Endothelial cell of umbilical vein (primary cell): ENCODE measurements at regions not wholly inside any gene's neighbourhood (a gene's known extent, or its start where the extent isn't known, plus 50 kb on each side); places are given as distances from the start of the nearest gene placed in this dataset.

Source experiments
- BruUV-seq: library from RNA; stranded (reverse); fragments of 400-500 nt; replicated peaks from 2 replicates; lab custom pipeline; 2021; lab: Mats Ljungman, UMichigan
- CTCF ChIA-PET: fragments of 300-600, 350-600 bp; sonication (Branson Sonifier 250); formaldehyde crosslinking; loops from one replicate; lab custom pipeline; 2021; ENCODE audit warnings: antibody characterized with exemption, inconsistent platforms; lab: Charles Lee
- POLR2A ChIA-PET: fragments of 300-600, 350-600 bp; sonication (Branson Sonifier 250); formaldehyde crosslinking; loops from one replicate; lab custom pipeline; 2021; ENCODE audit warnings: antibody characterized with exemption, inconsistent platforms; lab: Charles Lee
- DNase-seq: peaks from one replicate; pipeline ENCODE4 v3.0.0-alpha.2; 2011; ENCODE audit warnings: low read depth, low spot score
- FAIRE-seq: peaks from 2 replicates; lab custom pipeline; 2011; peaks lifted over from hg19 to GRCh38; lab: Jason Lieb, UNC
- H2AFZ ChIP-seq: 2 replicates; pipeline ENCODE4 v1.6.0; 2012; ENCODE audit warnings: low read depth, low read length, control low read depth, inconsistent platforms
- H3K27ac ChIP-seq: 2 replicates; pipeline ENCODE4 v1.5.1; 2011; ENCODE audit warnings: low read depth, mild to moderate bottlenecking, control low read depth, low read length, moderate library complexity; ENCODE audit not compliant: insufficient read depth
- H3K27me3 ChIP-seq, 2 experiments: 2 replicates each; pipeline versions ENCODE4 v1.6.0 to v1.6.1; 2011; ENCODE audit warnings: low read length in 2 of 2, mixed read lengths in 1 of 2; ENCODE audit not compliant: control insufficient read depth in 2 of 2, insufficient read depth in 2 of 2
- H3K36me3 ChIP-seq, 2 experiments: 2 replicates in 1 of 2; 3 replicates in 1 of 2; pipeline ENCODE4 v1.5.1; 2011; ENCODE audit warnings: low read length in 2 of 2, mild to moderate bottlenecking in 1 of 2, moderate library complexity in 1 of 2; ENCODE audit not compliant: control insufficient read depth in 2 of 2, insufficient read depth in 2 of 2; ENCODE audit errors: extremely low read depth in 1 of 2
- H3K4me1 ChIP-seq: 3 replicates; pipeline ENCODE4 v1.5.1; 2011; ENCODE audit warnings: mild to moderate bottlenecking, low read length; ENCODE audit not compliant: control insufficient read depth, insufficient read depth; ENCODE audit errors: extremely low read depth
- H3K4me2 ChIP-seq: 2 replicates; pipeline ENCODE4 v1.6.1; 2011; ENCODE audit warnings: low read length, control low read depth, mixed read lengths; ENCODE audit not compliant: insufficient read depth
- H3K4me3 ChIP-seq, 3 experiments: fragments of 200-600 bp in 1 of 3; sonication (generic), shearing (Covaris generic) in 1 of 3; replicated peaks in 1 of 3; 2 replicates each; pipeline ENCODE4 v1.5.1; 2011 to 2016; ENCODE audit warnings: control low read depth in 3 of 3, low read length in 3 of 3, mild to moderate bottlenecking in 2 of 3, inconsistent platforms in 1 of 3, low read depth in 1 of 3, moderate library complexity in 1 of 3; ENCODE audit not compliant: insufficient read depth in 1 of 3
- H3K79me2 ChIP-seq: 2 replicates; pipeline ENCODE4 v1.6.0; 2012; ENCODE audit warnings: low read length, inconsistent platforms; ENCODE audit not compliant: control insufficient read depth, insufficient read depth
- H3K9ac ChIP-seq: replicated peaks from 2 replicates; pipeline ENCODE3; 2011; ENCODE audit warnings: low read length, control low read depth; ENCODE audit not compliant: insufficient read depth; ENCODE audit errors: extremely low read depth
- H3K9me1 ChIP-seq: replicated peaks from 3 replicates; pipeline ENCODE4 v1.6.0; 2011; ENCODE audit warnings: mild to moderate bottlenecking, low read length; ENCODE audit not compliant: control insufficient read depth, insufficient read depth; ENCODE audit errors: extremely low read depth
- H3K9me3 ChIP-seq: replicated peaks from 2 replicates; pipeline ENCODE4 v1.5.1; 2012; ENCODE audit warnings: low read length, inconsistent platforms; ENCODE audit not compliant: control insufficient read depth, insufficient read depth
- H4K20me1 ChIP-seq: replicated peaks from 2 replicates; pipeline ENCODE3; 2011; ENCODE audit warnings: mild to moderate bottlenecking, low read length; ENCODE audit not compliant: control insufficient read depth, insufficient read depth; ENCODE audit errors: extremely low read depth
- CTCF ChIP-seq, 2 donors: IDR thresholded peaks; 1 replicate in 1 of 2; 2 replicates in 1 of 2; pipeline ENCODE4 v1.5.1; 2011; ENCODE audit warnings: low read length in 2 of 2, mild to moderate bottlenecking in 2 of 2, moderate library complexity in 2 of 2, control low read depth in 1 of 2, inconsistent platforms in 1 of 2, low read depth in 1 of 2; ENCODE audit not compliant: insufficient read depth in 1 of 2; ENCODE audit errors: extremely low read depth in 1 of 2
- EZH2 ChIP-seq: IDR thresholded peaks from 2 replicates; pipeline ENCODE4 v1.6.1; 2012; ENCODE audit warnings: borderline replicate concordance, low read depth, mild to moderate bottlenecking, moderate library complexity, low read length, inconsistent platforms; ENCODE audit not compliant: severe bottlenecking
- FOS ChIP-seq: IDR thresholded peaks from 2 replicates; pipeline ENCODE4 v1.6.1; 2011; ENCODE audit warnings: mild to moderate bottlenecking, low read length, moderate library complexity, borderline replicate concordance; ENCODE audit not compliant: insufficient read depth
- GATA2 ChIP-seq: IDR thresholded peaks from 2 replicates; pipeline ENCODE4 v1.7.0; 2011; ENCODE audit warnings: low read depth, mild to moderate bottlenecking, moderate library complexity, mixed read lengths, low read length; ENCODE audit not compliant: insufficient read length, insufficient read depth
- JUN ChIP-seq: IDR thresholded peaks from 2 replicates; pipeline ENCODE4 v1.6.1; 2011; ENCODE audit warnings: borderline replicate concordance, low read depth; ENCODE audit not compliant: insufficient read length, insufficient read depth
- MAX ChIP-seq: IDR thresholded peaks from 2 replicates; pipeline ENCODE4 v1.6.1; 2011; ENCODE audit not compliant: insufficient read depth, insufficient read length
- MYC ChIP-seq: IDR thresholded peaks from one replicate; pipeline ENCODE4 v1.6.1; 2011; ENCODE audit warnings: mild to moderate bottlenecking, low read depth, low read length
- POLR2A ChIP-seq: IDR thresholded peaks from 2 replicates; pipeline ENCODE4 v1.6.1; 2012; ENCODE audit warnings: low read depth, mild to moderate bottlenecking, control low read depth, low read length
- POLR2AphosphoS5 ChIP-seq: IDR thresholded peaks from 2 replicates; pipeline ENCODE4 v1.6.1; 2012; ENCODE audit warnings: low read depth, mild to moderate bottlenecking, control low read depth, low read length, moderate library complexity; ENCODE audit not compliant: insufficient read depth
- dilution Hi-C: fragments of 300-500 bp; cut with MboI; formaldehyde crosslinking; loops from one replicate; pipeline ENCODE4 v1.15.0; 2019; ENCODE audit warnings: low sequenced_read_pairs; ENCODE audit not compliant: extremely low pct_ligation_motif_present
- intact Hi-C: fragments of 100-400 bp; cut with micrococcal nuclease; formaldehyde crosslinking; loops from one replicate; pipeline ENCODE4 v1.10.0; 2022

DNA sequence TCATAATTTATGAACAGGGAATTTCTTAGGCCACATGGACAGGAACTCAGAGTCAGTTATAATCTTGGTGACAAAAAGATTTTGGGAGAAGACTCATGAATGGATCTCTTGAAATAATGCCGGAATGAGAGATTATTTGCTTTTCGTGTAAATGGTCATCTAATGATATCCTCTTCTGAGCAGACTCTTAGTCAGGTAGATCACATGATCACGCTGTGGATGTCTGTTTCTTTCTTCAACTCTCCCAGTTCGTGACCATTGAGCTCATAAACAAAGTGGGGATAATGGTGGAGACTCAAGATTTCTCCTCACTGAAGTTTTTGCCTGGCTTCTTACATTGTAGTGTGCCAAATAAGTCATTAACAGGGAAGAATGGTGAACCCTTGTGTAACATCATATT lies 133.1 kb upstream of the CBLB start:
- Histone ChIP-seq H3K27ac (no peak overlapping the region), H4K20me1 (no peaks in the 10 kb centered on the region), H3K27me3 (no peaks in the 10 kb centered on the region), H3K79me2 (no peaks in the 10 kb centered on the region), H3K4me2 (no peak overlapping the region), H3K9me1 (no peaks in the 10 kb centered on the region), H3K36me3 (no peaks in the 10 kb centered on the region), H2AFZ (no peak overlapping the region), H3K9me3 (no peaks in the 10 kb centered on the region), H3K4me3 (no peak overlapping the region), H3K9ac (no peak overlapping the region), H3K4me1 (no peaks in the 10 kb centered on the region)
- no peak for TF ChIP-seq JUN
- TF ChIP-seq CTCF (IDR thresholded peaks at IDR 0.05; ENCODE audit: extremely low read depth in 1 of 2, insufficient read depth in 1 of 2, low read depth in 1 of 2, low read length in 2 of 2) = no peak
- TF ChIP-seq MYC = no peak
- no peak for TF ChIP-seq MAX
- no peak for TF ChIP-seq POLR2AphosphoS5
- FAIRE-seq = no peak
- POLR2A ChIA-PET = no interaction called here
- dilution Hi-C loops = no loop called here
- no peak for DNase-seq
- CTCF ChIA-PET = no interaction called here
- no TSS peak for BruUV-seq
- intact Hi-C loops = no loop called here

- FAIRE-seq (no peak), DNase-seq (peak; percentile 40)
- no TSS peak for BruUV-seq
- no peaks in the 10 kb centered on the region for H3K9me1 ChIP-seq
- H3K27ac ChIP-seq = peak overlapping the region; percentile 26
- H3K4me1 ChIP-seq = no peaks in the 10 kb centered on the region
- TF ChIP-seq JUN = no peak
- no peak for TF ChIP-seq CTCF (IDR thresholded peaks at IDR 0.05; ENCODE audit: extremely low read depth in 1 of 2, insufficient read depth in 1 of 2, low read depth in 1 of 2, low read length in 2 of 2)
- TF ChIP-seq GATA2 = no peak
- no peak for TF ChIP-seq MAX
- no peak for TF ChIP-seq FOS
- no peak for TF ChIP-seq MYC
- no peak for TF ChIP-seq POLR2AphosphoS5
- TF ChIP-seq POLR2A = no peak
- no peak for TF ChIP-seq EZH2
- no peaks in the 10 kb centered on the region for H3K9me3 ChIP-seq
- ChIA-PET POLR2A (no interaction called here), CTCF (no interaction called here)
- no peaks in the 10 kb centered on the region for H3K36me3 ChIP-seq
- intact Hi-C loops = no loop called here
- no peaks in the 10 kb centered on the region for H4K20me1 ChIP-seq
- no peaks in the 10 kb centered on the region for H3K27me3 ChIP-seq
- no peak overlapping the region for H2AFZ ChIP-seq
- H3K4me2 ChIP-seq = peak overlapping the region; percentile 12
- peak overlapping the region in 1 of 3 experiments; percentile 12 for H3K4me3 ChIP-seq
- H3K9ac ChIP-seq = no peak overlapping the region
- dilution Hi-C loops = no loop called here
- no peaks in the 10 kb centered on the region for H3K79me2 ChIP-seq
These were observed 135.4 kb upstream of the CBLB start for GRCh38 chr3:106004137-106004681.
